ENCODE measurements at regions not wholly inside any gene's neighbourhood (a gene's known extent, or its start where the extent isn't known, plus 50 kb on each side); places are given as distances from the start of the nearest gene placed in this dataset.
"Not testable (repeated sequence)": the region's sequence is repeated elsewhere in the genome, so short reads cannot be mapped to it uniquely, and the experiment has no call there.

GRCh38 chr14:105684597-105684996 lies 158.2 kb downstream of the TMEM121 start:
- H3K9me3 ChIP-seq (ENCODE audit: insufficient read depth, low read depth, low read length), result peaks cover 12% of the 10 kb centered on the region
- H3K4me3 ChIP-seq (ENCODE audit: insufficient read depth, low read depth, low read length); H3K27ac Mint-ChIP-seq (ENCODE audit: unreplicated experiment); H3K9ac ChIP-seq (ENCODE audit: low read length); DNase-seq (ENCODE audit: low read depth); H3K36me3 ChIP-seq (ENCODE audit: insufficient read depth, low read length); H4K20me1 ChIP-seq (ENCODE audit: insufficient read depth, low read length); H3K79me2 ChIP-seq (ENCODE audit: insufficient read depth, low read length); H3K36me3 Mint-ChIP-seq (ENCODE audit: low read depth, unreplicated experiment); H3K4me3 Mint-ChIP-seq (ENCODE audit: unreplicated experiment); H3K27me3 ChIP-seq (ENCODE audit: insufficient read depth, low read length); H3K4me1 ChIP-seq (ENCODE audit: insufficient read depth, low read length); H3K4me2 ChIP-seq (ENCODE audit: low read length); FAIRE-seq; H3K4me1 Mint-ChIP-seq (ENCODE audit: low read depth, unreplicated experiment); H2AFZ ChIP-seq (ENCODE audit: low read depth, low read length); H3K9me3 Mint-ChIP-seq (ENCODE audit: unreplicated experiment); H3K27me3 Mint-ChIP-seq (ENCODE audit: low read depth, unreplicated experiment); H3K27ac ChIP-seq (ENCODE audit: low read depth, low read length): not testable (repeated sequence)

- DNase-seq (ENCODE audit: low read depth) (no peak), FAIRE-seq (no peak)
- TF ChIP-seq, protein P1, sequence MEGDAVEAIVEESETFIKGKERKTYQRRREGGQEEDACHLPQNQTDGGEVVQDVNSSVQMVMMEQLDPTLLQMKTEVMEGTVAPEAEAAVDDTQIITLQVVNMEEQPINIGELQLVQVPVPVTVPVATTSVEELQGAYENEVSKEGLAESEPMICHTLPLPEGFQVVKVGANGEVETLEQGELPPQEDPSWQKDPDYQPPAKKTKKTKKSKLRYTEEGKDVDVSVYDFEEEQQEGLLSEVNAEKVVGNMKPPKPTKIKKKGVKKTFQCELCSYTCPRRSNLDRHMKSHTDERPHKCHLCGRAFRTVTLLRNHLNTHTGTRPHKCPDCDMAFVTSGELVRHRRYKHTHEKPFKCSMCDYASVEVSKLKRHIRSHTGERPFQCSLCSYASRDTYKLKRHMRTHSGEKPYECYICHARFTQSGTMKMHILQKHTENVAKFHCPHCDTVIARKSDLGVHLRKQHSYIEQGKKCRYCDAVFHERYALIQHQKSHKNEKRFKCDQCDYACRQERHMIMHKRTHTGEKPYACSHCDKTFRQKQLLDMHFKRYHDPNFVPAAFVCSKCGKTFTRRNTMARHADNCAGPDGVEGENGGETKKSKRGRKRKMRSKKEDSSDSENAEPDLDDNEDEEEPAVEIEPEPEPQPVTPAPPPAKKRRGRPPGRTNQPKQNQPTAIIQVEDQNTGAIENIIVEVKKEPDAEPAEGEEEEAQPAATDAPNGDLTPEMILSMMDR (IDR thresholded peaks at IDR 0.05; ENCODE audit: insufficient read depth, low read depth, low read length), result no peak
- no peak for TF ChIP-seq EZH2 (IDR thresholded peaks at IDR 0.05; ENCODE audit: insufficient read depth, low read length)
- Histone ChIP-seq H3K36me3 (ENCODE audit: insufficient read depth, low read length) (no peaks in the 10 kb centered on the region), H3K4me2 (ENCODE audit: low read length) (no peak overlapping the region), H2AFZ (ENCODE audit: low read depth, low read length) (no peak overlapping the region), H3K27ac (ENCODE audit: low read depth, low read length) (no peak overlapping the region), H3K27me3 (ENCODE audit: insufficient read depth, low read length) (no peaks in the 10 kb centered on the region), H3K4me3 (ENCODE audit: insufficient read depth, low read depth, low read length) (no peak overlapping the region), H3K4me1 (ENCODE audit: insufficient read depth, low read length) (no peaks in the 10 kb centered on the region), H3K79me2 (ENCODE audit: insufficient read depth, low read length) (no peaks in the 10 kb centered on the region), H3K9ac (ENCODE audit: low read length) (no peak overlapping the region), H4K20me1 (ENCODE audit: insufficient read depth, low read length) (no peaks in the 10 kb centered on the region), H3K9me3 (ENCODE audit: insufficient read depth, low read depth, low read length) (peaks cover 16% of the 10 kb centered on the region)
- no peaks in the 10 kb centered on the region for H3K36me3 Mint-ChIP-seq (ENCODE audit: low read depth, unreplicated experiment)
- H3K4me3 Mint-ChIP-seq (ENCODE audit: unreplicated experiment), result no peak overlapping the region
- H3K4me1 Mint-ChIP-seq (ENCODE audit: low read depth, unreplicated experiment), result no peaks in the 10 kb centered on the region
- peaks cover 10% of the 10 kb centered on the region for H3K9me3 Mint-ChIP-seq (ENCODE audit: unreplicated experiment)
- no peaks in the 10 kb centered on the region for H3K27me3 Mint-ChIP-seq (ENCODE audit: low read depth, unreplicated experiment)
- no peak overlapping the region for H3K27ac Mint-ChIP-seq (ENCODE audit: unreplicated experiment)
These were observed 158.6 kb downstream of the TMEM121 start for GRCh38 chr14:105685003-105685402.

DNA sequence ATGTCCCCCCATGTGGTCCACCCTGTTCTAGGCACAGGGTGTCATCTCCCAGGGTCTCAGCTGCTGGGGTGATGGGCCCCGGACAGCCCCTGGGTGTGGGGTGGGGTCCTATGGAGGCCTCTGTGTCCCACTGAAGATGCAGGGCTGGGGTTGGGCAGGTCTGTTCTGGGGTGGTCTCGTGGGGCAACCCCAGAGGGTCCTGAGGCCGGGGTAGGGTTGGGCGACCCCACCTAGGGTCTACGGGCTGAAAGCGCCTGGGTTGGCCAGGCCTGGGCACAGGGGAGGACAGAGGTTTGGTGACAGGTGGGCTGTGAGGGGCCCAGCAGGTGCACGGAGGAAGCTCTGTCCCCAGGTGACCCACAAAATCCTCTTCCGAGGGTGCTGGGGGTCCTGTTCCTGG lies 159.2 kb downstream of the TMEM121 start:
- not testable (repeated sequence) for H3K4me3 Mint-ChIP-seq (ENCODE audit: unreplicated experiment); H3K27me3 ChIP-seq (ENCODE audit: insufficient read depth, low read length); H3K4me2 ChIP-seq (ENCODE audit: low read length); H3K4me3 ChIP-seq (ENCODE audit: insufficient read depth, low read depth, low read length); DNase-seq (ENCODE audit: low read depth); H3K27ac Mint-ChIP-seq (ENCODE audit: unreplicated experiment); H3K79me2 ChIP-seq (ENCODE audit: insufficient read depth, low read length); H2AFZ ChIP-seq (ENCODE audit: low read depth, low read length); H3K9ac ChIP-seq (ENCODE audit: low read length); H4K20me1 ChIP-seq (ENCODE audit: insufficient read depth, low read length); H3K4me1 Mint-ChIP-seq (ENCODE audit: low read depth, unreplicated experiment); H3K4me1 ChIP-seq (ENCODE audit: insufficient read depth, low read length); H3K27ac ChIP-seq (ENCODE audit: low read depth, low read length); H3K36me3 Mint-ChIP-seq (ENCODE audit: low read depth, unreplicated experiment); H3K27me3 Mint-ChIP-seq (ENCODE audit: low read depth, unreplicated experiment); H3K36me3 ChIP-seq (ENCODE audit: insufficient read depth, low read length); H3K9me3 Mint-ChIP-seq (ENCODE audit: unreplicated experiment); FAIRE-seq
- H3K9me3 ChIP-seq (ENCODE audit: insufficient read depth, low read depth, low read length), result peaks cover 19% of the 10 kb centered on the region

DNA sequence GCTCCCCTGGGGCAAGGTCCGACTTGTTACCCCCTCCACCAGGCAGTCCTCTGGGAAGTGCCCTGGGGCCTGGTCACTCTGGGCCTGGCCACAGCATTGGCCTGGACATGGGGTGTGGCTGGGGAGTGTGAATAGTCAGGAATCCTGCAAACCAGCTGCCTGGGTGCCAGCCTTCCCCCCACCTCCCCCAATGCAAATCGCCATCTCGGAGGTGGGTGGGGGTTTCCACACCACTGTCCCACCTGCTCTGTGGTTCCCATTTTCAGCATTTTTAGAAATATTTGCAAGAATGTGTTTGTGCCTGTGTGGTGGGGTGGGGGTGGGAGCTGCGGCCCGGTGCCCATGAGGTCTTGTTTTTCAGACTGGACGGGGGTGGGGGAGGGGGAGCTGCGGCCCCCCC lies 159.7 kb downstream of the TMEM121 start:
- not testable (repeated sequence) for H3K36me3 Mint-ChIP-seq (ENCODE audit: low read depth, unreplicated experiment); FAIRE-seq; H3K27ac ChIP-seq (ENCODE audit: low read depth, low read length); H3K36me3 ChIP-seq (ENCODE audit: insufficient read depth, low read length); H3K79me2 ChIP-seq (ENCODE audit: insufficient read depth, low read length); H3K4me3 ChIP-seq (ENCODE audit: insufficient read depth, low read depth, low read length); H3K4me1 ChIP-seq (ENCODE audit: insufficient read depth, low read length); H3K27me3 Mint-ChIP-seq (ENCODE audit: low read depth, unreplicated experiment); DNase-seq (ENCODE audit: low read depth); H4K20me1 ChIP-seq (ENCODE audit: insufficient read depth, low read length); H3K9ac ChIP-seq (ENCODE audit: low read length); H3K4me2 ChIP-seq (ENCODE audit: low read length); H3K4me3 Mint-ChIP-seq (ENCODE audit: unreplicated experiment); H3K4me1 Mint-ChIP-seq (ENCODE audit: low read depth, unreplicated experiment); H3K27me3 ChIP-seq (ENCODE audit: insufficient read depth, low read length); H3K27ac Mint-ChIP-seq (ENCODE audit: unreplicated experiment); H2AFZ ChIP-seq (ENCODE audit: low read depth, low read length)
- H3K9me3 Mint-ChIP-seq (ENCODE audit: unreplicated experiment), result peaks cover 13% of the 10 kb centered on the region
- peaks cover 23% of the 10 kb centered on the region for H3K9me3 ChIP-seq (ENCODE audit: insufficient read depth, low read depth, low read length)

DNA sequence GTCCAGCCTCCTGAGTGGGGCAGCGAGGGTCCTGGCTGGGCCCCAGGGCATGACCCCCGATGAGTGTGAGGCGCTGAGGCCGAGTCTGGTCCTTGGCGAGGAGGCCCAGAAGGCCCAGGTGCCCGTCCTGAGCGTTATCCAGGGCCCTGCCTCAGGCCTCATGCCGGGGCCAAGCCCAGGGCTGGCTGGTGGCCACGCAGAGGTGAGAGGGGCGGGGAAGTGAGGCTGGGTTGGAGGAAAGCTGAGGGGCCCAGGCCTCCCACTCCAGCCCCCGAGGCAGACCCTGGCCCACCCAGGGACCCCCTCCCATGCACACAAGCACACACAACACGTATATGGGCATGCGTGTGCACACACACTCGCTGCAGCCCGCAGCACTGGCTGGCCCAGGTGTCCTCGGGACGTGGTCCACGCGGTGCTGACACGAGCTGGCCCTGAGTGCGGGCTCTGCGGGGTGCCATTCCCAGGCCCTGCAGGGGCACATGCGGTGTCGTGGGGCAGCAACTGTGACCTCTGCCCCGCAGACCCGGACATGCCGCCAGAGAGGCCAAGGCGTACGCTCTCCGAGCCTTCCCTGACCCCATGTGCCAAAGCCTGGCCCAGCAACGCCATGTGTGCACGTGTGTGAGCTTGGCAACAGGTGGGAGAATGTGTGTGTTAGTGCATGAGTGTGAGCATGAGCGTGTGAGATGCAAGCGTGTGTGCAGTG lies 160.2 kb downstream of the TMEM121 start:
- not testable (repeated sequence) for H3K79me2 ChIP-seq (ENCODE audit: insufficient read depth, low read length); H3K27ac Mint-ChIP-seq (ENCODE audit: unreplicated experiment); H3K4me3 Mint-ChIP-seq (ENCODE audit: unreplicated experiment); H3K4me1 ChIP-seq (ENCODE audit: insufficient read depth, low read length); H3K36me3 Mint-ChIP-seq (ENCODE audit: low read depth, unreplicated experiment); H2AFZ ChIP-seq (ENCODE audit: low read depth, low read length); H3K4me1 Mint-ChIP-seq (ENCODE audit: low read depth, unreplicated experiment); FAIRE-seq; H3K27ac ChIP-seq (ENCODE audit: low read depth, low read length); H3K27me3 Mint-ChIP-seq (ENCODE audit: low read depth, unreplicated experiment); DNase-seq (ENCODE audit: low read depth); H3K4me3 ChIP-seq (ENCODE audit: insufficient read depth, low read depth, low read length); H3K27me3 ChIP-seq (ENCODE audit: insufficient read depth, low read length); H3K4me2 ChIP-seq (ENCODE audit: low read length); H3K9ac ChIP-seq (ENCODE audit: low read length); H3K36me3 ChIP-seq (ENCODE audit: insufficient read depth, low read length); H4K20me1 ChIP-seq (ENCODE audit: insufficient read depth, low read length)
- peaks cover 13% of the 10 kb centered on the region for H3K9me3 Mint-ChIP-seq (ENCODE audit: unreplicated experiment)
- peaks cover 23% of the 10 kb centered on the region for H3K9me3 ChIP-seq (ENCODE audit: insufficient read depth, low read depth, low read length)
